ENCODE measurements at regions not wholly inside any gene's neighbourhood (a gene's known extent, or its start where the extent isn't known, plus 50 kb on each side); places are given as distances from the start of the nearest gene placed in this dataset.

DNA sequence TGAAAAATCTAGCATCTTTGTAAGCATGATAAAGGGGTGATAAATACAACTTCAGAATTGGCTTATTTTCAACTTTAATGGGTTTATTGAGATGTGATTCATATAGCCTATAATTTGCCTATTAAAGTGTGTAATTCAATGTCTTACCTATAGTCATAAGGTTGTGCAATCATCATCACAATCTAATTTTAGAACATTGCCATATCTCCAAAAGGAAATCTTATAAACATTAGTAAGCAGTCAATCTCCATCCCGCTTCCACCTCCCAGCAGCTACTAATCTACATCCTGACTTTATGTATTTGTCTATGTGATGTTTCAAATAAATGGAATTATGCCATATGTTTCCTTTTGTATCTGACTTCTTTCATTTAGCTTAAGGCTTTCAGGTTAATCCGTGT lies 145.2 kb upstream of the KLHL1 start:
- CTCF ChIA-PET = no interaction called here
- Histone ChIP-seq H3K4me3 (no peak overlapping the region), H3K4me2 (no peak overlapping the region), H3K79me2 (ENCODE audit: low read depth) (no peaks in the 10 kb centered on the region), H4K20me1 (ENCODE audit: insufficient read depth) (no peaks in the 10 kb centered on the region), H3K9me3 (ENCODE audit: insufficient read depth, low read depth) (no peaks in the 10 kb centered on the region), H3K36me3 (ENCODE audit: low read depth) (no peaks in the 10 kb centered on the region), H3F3A (ENCODE audit: insufficient read depth, low read depth) (no peaks in the 10 kb centered on the region), H3K4me1 (replicated peaks; ENCODE audit: insufficient read depth) (no peaks in the 10 kb centered on the region), H2AFZ (no peak overlapping the region), H3K9me2 (ENCODE audit: insufficient read depth) (no peaks in the 10 kb centered on the region), H3K27me3 (ENCODE audit: insufficient read depth, low read depth) (no peaks in the 10 kb centered on the region), H3K27ac (no peak overlapping the region)
- TF ChIP-seq, protein P1, sequence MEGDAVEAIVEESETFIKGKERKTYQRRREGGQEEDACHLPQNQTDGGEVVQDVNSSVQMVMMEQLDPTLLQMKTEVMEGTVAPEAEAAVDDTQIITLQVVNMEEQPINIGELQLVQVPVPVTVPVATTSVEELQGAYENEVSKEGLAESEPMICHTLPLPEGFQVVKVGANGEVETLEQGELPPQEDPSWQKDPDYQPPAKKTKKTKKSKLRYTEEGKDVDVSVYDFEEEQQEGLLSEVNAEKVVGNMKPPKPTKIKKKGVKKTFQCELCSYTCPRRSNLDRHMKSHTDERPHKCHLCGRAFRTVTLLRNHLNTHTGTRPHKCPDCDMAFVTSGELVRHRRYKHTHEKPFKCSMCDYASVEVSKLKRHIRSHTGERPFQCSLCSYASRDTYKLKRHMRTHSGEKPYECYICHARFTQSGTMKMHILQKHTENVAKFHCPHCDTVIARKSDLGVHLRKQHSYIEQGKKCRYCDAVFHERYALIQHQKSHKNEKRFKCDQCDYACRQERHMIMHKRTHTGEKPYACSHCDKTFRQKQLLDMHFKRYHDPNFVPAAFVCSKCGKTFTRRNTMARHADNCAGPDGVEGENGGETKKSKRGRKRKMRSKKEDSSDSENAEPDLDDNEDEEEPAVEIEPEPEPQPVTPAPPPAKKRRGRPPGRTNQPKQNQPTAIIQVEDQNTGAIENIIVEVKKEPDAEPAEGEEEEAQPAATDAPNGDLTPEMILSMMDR (conservative IDR thresholded peaks at IDR 0.05) = no peak
- no peak for TF ChIP-seq EZH2 (IDR thresholded peaks at IDR 0.05; ENCODE audit: low read depth)
- intact Hi-C loops (cut with micrococcal nuclease; ENCODE audit: unreplicated experiment) = no loop called here
- POLR2A ChIA-PET (ENCODE audit: unreplicated experiment) = no interaction called here
- BruUV-seq (replicated peaks) = no TSS peak
- no peak for DNase-seq

- no TSS peak for BruUV-seq (replicated peaks)
- Histone ChIP-seq H4K20me1 (ENCODE audit: insufficient read depth) (no peaks in the 10 kb centered on the region), H3K27me3 (ENCODE audit: insufficient read depth, low read depth) (no peaks in the 10 kb centered on the region), H3K4me2 (no peak overlapping the region), H3K4me1 (replicated peaks; ENCODE audit: insufficient read depth) (no peaks in the 10 kb centered on the region), H3K4me3 (no peak overlapping the region), H3K27ac (no peak overlapping the region), H3K79me2 (ENCODE audit: low read depth) (no peaks in the 10 kb centered on the region), H3F3A (ENCODE audit: insufficient read depth, low read depth) (no peaks in the 10 kb centered on the region), H3K36me3 (ENCODE audit: low read depth) (no peaks in the 10 kb centered on the region), H2AFZ (no peak overlapping the region), H3K9me2 (ENCODE audit: insufficient read depth) (no peaks in the 10 kb centered on the region), H3K9me3 (ENCODE audit: insufficient read depth, low read depth) (no peaks in the 10 kb centered on the region)
- TF ChIP-seq EZH2 (IDR thresholded peaks at IDR 0.05; ENCODE audit: low read depth) = no peak
- TF ChIP-seq, protein P1 (conservative IDR thresholded peaks at IDR 0.05) = no peak
- ChIA-PET POLR2A (ENCODE audit: unreplicated experiment) (no interaction called here), CTCF (no interaction called here)
- DNase-seq = peak; percentile 23 to 61
- intact Hi-C loops (cut with micrococcal nuclease; ENCODE audit: unreplicated experiment) = no loop called here
These were observed 141.2 kb upstream of the KLHL1 start for GRCh38 chr13:70249332-70250064.

GRCh38 chr13:70237131-70237530 lies 128.9 kb upstream of the KLHL1 start:
- Histone ChIP-seq H2AFZ (no peak overlapping the region), H3K27me3 (ENCODE audit: insufficient read depth, low read depth) (no peaks in the 10 kb centered on the region), H3K79me2 (ENCODE audit: low read depth) (no peaks in the 10 kb centered on the region), H3K36me3 (ENCODE audit: low read depth) (no peaks in the 10 kb centered on the region), H3K27ac (no peak overlapping the region), H3K9me3 (ENCODE audit: insufficient read depth, low read depth) (no peaks in the 10 kb centered on the region), H3K4me3 (no peak overlapping the region), H4K20me1 (ENCODE audit: insufficient read depth) (no peaks in the 10 kb centered on the region), H3K4me1 (replicated peaks; ENCODE audit: insufficient read depth) (no peaks in the 10 kb centered on the region), H3K9me2 (ENCODE audit: insufficient read depth) (no peaks in the 10 kb centered on the region), H3F3A (ENCODE audit: insufficient read depth, low read depth) (no peaks in the 10 kb centered on the region), H3K4me2 (no peak overlapping the region)
- POLR2A ChIA-PET (ENCODE audit: unreplicated experiment) = no interaction called here
- intact Hi-C loops (cut with micrococcal nuclease; ENCODE audit: unreplicated experiment) = no loop called here
- BruUV-seq (replicated peaks) = no TSS peak
- CTCF ChIA-PET = no interaction called here
- DNase-seq = no peak
- TF ChIP-seq, protein P1 (conservative IDR thresholded peaks at IDR 0.05) = no peak
- TF ChIP-seq EZH2 (IDR thresholded peaks at IDR 0.05; ENCODE audit: low read depth) = no peak

Measured in PC-9 (cell line).